ENCODE measurements at regions not wholly inside any gene's neighbourhood (a gene's known extent, or its start where the extent isn't known, plus 50 kb on each side); places are given as distances from the start of the nearest gene placed in this dataset.

DNA sequence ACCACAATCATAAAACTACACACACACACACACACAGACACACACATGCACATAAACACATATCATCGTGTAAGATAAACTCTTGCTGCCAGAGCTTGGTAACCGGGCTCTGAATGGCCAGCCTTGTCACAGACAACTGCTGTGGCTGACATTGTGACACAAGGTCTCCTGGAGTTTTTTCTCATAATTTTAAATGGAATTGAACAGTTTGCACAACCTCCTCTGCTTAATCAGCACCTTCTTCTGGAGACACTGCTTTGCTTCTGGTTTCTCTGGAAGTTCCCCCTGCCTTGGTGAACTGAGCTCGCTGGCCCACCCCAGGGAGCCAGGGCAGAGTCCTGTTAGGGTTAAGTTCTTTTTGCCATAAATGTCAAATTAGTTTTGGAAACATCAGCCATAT is 115.4 kb downstream of the UTP18 start:
- TF ChIP-seq, protein P1, sequence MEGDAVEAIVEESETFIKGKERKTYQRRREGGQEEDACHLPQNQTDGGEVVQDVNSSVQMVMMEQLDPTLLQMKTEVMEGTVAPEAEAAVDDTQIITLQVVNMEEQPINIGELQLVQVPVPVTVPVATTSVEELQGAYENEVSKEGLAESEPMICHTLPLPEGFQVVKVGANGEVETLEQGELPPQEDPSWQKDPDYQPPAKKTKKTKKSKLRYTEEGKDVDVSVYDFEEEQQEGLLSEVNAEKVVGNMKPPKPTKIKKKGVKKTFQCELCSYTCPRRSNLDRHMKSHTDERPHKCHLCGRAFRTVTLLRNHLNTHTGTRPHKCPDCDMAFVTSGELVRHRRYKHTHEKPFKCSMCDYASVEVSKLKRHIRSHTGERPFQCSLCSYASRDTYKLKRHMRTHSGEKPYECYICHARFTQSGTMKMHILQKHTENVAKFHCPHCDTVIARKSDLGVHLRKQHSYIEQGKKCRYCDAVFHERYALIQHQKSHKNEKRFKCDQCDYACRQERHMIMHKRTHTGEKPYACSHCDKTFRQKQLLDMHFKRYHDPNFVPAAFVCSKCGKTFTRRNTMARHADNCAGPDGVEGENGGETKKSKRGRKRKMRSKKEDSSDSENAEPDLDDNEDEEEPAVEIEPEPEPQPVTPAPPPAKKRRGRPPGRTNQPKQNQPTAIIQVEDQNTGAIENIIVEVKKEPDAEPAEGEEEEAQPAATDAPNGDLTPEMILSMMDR (conservative IDR thresholded peaks at IDR 0.05; ENCODE audit: low read depth, low read length), result no peak
- no peak for TF ChIP-seq EZH2 (IDR thresholded peaks at IDR 0.05; ENCODE audit: low read length, unreplicated experiment)
